H1 (cell line): ENCODE measurements at regions not wholly inside any gene's neighbourhood (a gene's known extent, or its start where the extent isn't known, plus 50 kb on each side); places are given as distances from the start of the nearest gene placed in this dataset.
A peak's percentile ranks its signal among the peaks of the same experiment; 100 is the strongest.

ENCODE experiments used
- CTCF ChIA-PET: fragments of 300-600 bp; sonication (Branson Sonifier 250); formaldehyde crosslinking; loops from one replicate; lab custom pipeline; 2021; ENCODE audit not compliant: partially characterized antibody; lab: Charles Lee
- POLR2A ChIA-PET: fragments of 300-600 bp; sonication (Branson Sonifier 250); formaldehyde crosslinking; loops from one replicate; lab custom pipeline; 2021; ENCODE audit warnings: inconsistent platforms; ENCODE audit not compliant: partially characterized antibody; lab: Charles Lee
- DNase-seq, 2 experiments: peaks; one replicate each; pipeline versions ENCODE4 v3.0.0 to v3.0.0-alpha.2; 2010 to 2022; ENCODE audit warnings: low spot score in 2 of 2, low read depth in 1 of 2, mixed read lengths in 1 of 2
- FAIRE-seq: peaks from 2 replicates; lab custom pipeline; 2011; peaks lifted over from hg19 to GRCh38; lab: Jason Lieb, UNC
- H2AFZ ChIP-seq: 2 replicates; pipeline ENCODE4 v1.8.1; 2012; ENCODE audit warnings: low read length, inconsistent platforms
- H2AK5ac ChIP-seq: 2 replicates; pipeline ENCODE4 v1.6.1; 2013; ENCODE audit warnings: low read depth, low read length
- H2BK120ac ChIP-seq: replicated peaks from 2 replicates; pipeline ENCODE3; 2013; ENCODE audit warnings: low read depth, low read length, inconsistent platforms
- H2BK12ac ChIP-seq: 2 replicates; pipeline ENCODE4 v1.6.1; 2013; ENCODE audit warnings: low read depth, low read length
- H2BK15ac ChIP-seq: 2 replicates; pipeline ENCODE4 v1.6.1; 2013; ENCODE audit warnings: low read length
- H2BK20ac ChIP-seq: 2 replicates; pipeline ENCODE4 v1.6.1; 2013; ENCODE audit warnings: low read length
- H2BK5ac ChIP-seq: 2 replicates; pipeline ENCODE4 v1.6.1; 2013; ENCODE audit warnings: low read depth, low read length
- H3K14ac ChIP-seq: 2 replicates; pipeline ENCODE4 v1.6.1; 2013; ENCODE audit warnings: inconsistent platforms; ENCODE audit not compliant: insufficient read length
- H3K18ac ChIP-seq: 2 replicates; pipeline ENCODE4 v1.6.1; 2013; ENCODE audit warnings: low read length; ENCODE audit errors: extremely low read depth
- H3K23ac ChIP-seq: 2 replicates; pipeline ENCODE4 v1.6.1; 2013; ENCODE audit warnings: inconsistent platforms; ENCODE audit not compliant: insufficient read length
- H3K23me2 ChIP-seq: 2 replicates; pipeline ENCODE4 v1.6.1; 2013; ENCODE audit warnings: low read depth, low read length
- H3K27ac ChIP-seq: 2 replicates; pipeline ENCODE4 v1.6.1; 2011; ENCODE audit warnings: low read depth, low read length, inconsistent platforms
- H3K27me3 ChIP-seq, 4 experiments: replicated peaks in 1 of 4; 1 replicate in 1 of 4; 2 replicates in 3 of 4; pipeline versions ENCODE4 v1.6.1 to v1.8.1; 2011 to 2013; ENCODE audit warnings: low read length in 3 of 4, mild to moderate bottlenecking in 3 of 4, inconsistent platforms in 2 of 4, mixed read lengths in 2 of 4, moderate library complexity in 1 of 4; ENCODE audit not compliant: control insufficient read depth in 3 of 4, insufficient read depth in 3 of 4; ENCODE audit errors: extremely low read depth in 1 of 4
- H3K36me3 ChIP-seq, 4 experiments: 2 replicates each; pipeline versions ENCODE4 v1.6.1 to v1.8.1; 2011 to 2013; ENCODE audit warnings: mild to moderate bottlenecking in 4 of 4, low read length in 3 of 4, moderate library complexity in 2 of 4, control low read depth in 1 of 4, inconsistent platforms in 1 of 4; ENCODE audit not compliant: insufficient read depth in 4 of 4, control insufficient read depth in 2 of 4
- H3K4ac ChIP-seq: replicated peaks from 2 replicates; pipeline ENCODE3; 2013; ENCODE audit warnings: low read length, low read depth, mixed read lengths, inconsistent platforms; ENCODE audit not compliant: insufficient read length
- H3K4me1 ChIP-seq, 4 experiments: replicated peaks in 1 of 4; 1 replicate in 1 of 4; 2 replicates in 3 of 4; pipeline versions ENCODE4 v1.6.1 to v1.8.1; 2011 to 2013; ENCODE audit warnings: low read length in 3 of 4, inconsistent platforms in 2 of 4, mixed read lengths in 1 of 4; ENCODE audit not compliant: insufficient read depth in 4 of 4, control insufficient read depth in 3 of 4
- H3K4me2 ChIP-seq, 2 experiments: 2 replicates each; pipeline versions ENCODE4 v1.6.1 to v1.8.1; 2011 to 2013; ENCODE audit warnings: low read depth in 2 of 2, low read length in 2 of 2, control low read depth in 1 of 2, inconsistent platforms in 1 of 2, mild to moderate bottlenecking in 1 of 2; ENCODE audit not compliant: insufficient read depth in 1 of 2
- H3K4me3 ChIP-seq, 4 experiments: fragments of 200-600, 300-600 bp in 1 of 4; sonication (generic), shearing (Covaris generic), sonication (Bioruptor Twin) in 1 of 4; 2 replicates each; pipeline versions ENCODE4 v1.5.1 to v1.8.1; 2011 to 2016; ENCODE audit warnings: low read length in 4 of 4, low read depth in 3 of 4, control low read depth in 2 of 4, inconsistent platforms in 2 of 4, mild to moderate bottlenecking in 2 of 4, mixed read lengths in 1 of 4, moderate library complexity in 1 of 4; ENCODE audit not compliant: insufficient read depth in 2 of 4; ENCODE audit errors: extremely low read depth in 1 of 4
- H3K56ac ChIP-seq: replicated peaks from 2 replicates; pipeline ENCODE3; 2013; ENCODE audit warnings: low read depth, mild to moderate bottlenecking, mixed read lengths, low read length, inconsistent platforms; ENCODE audit not compliant: insufficient read length
- H3K79me1 ChIP-seq: 2 replicates; pipeline ENCODE4 v1.6.1; 2013; ENCODE audit warnings: low read depth, low read length, control low read depth
- H3K79me2 ChIP-seq, 2 experiments: 2 replicates each; pipeline versions ENCODE4 v1.6.1 to v1.8.1; 2012 to 2013; ENCODE audit warnings: low read length in 2 of 2, mild to moderate bottlenecking in 2 of 2, inconsistent platforms in 1 of 2; ENCODE audit not compliant: insufficient read depth in 2 of 2, control insufficient read depth in 1 of 2
- H3K9ac ChIP-seq, 4 experiments: replicated peaks in 1 of 4; 1 replicate in 1 of 4; 2 replicates in 3 of 4; pipeline versions ENCODE4 v1.6.1 to v1.8.1; 2011 to 2013; ENCODE audit warnings: low read depth in 3 of 4, low read length in 3 of 4, control low read depth in 2 of 4, mild to moderate bottlenecking in 2 of 4, moderate library complexity in 2 of 4, inconsistent platforms in 1 of 4; ENCODE audit errors: extremely low read depth in 1 of 4
- H3K9me3 ChIP-seq, 2 experiments: 2 replicates each; pipeline versions ENCODE4 v1.6.1 to v1.8.1; 2012 to 2013; ENCODE audit warnings: mild to moderate bottlenecking in 2 of 2, moderate library complexity in 2 of 2, control low read depth in 1 of 2, inconsistent platforms in 1 of 2, low read depth in 1 of 2, low read length in 1 of 2, mixed read lengths in 1 of 2; ENCODE audit not compliant: insufficient read depth in 2 of 2
- H4K20me1 ChIP-seq, 2 experiments: replicated peaks in 1 of 2; 2 replicates each; pipeline versions ENCODE3 to v1.8.1; 2011 to 2013; ENCODE audit warnings: inconsistent platforms in 2 of 2, low read length in 2 of 2, mild to moderate bottlenecking in 1 of 2; ENCODE audit not compliant: insufficient read depth in 2 of 2, control insufficient read depth in 1 of 2
- H4K5ac ChIP-seq: 2 replicates; pipeline ENCODE4 v1.6.1; 2013; ENCODE audit warnings: low read length, low read depth, mixed read lengths, inconsistent platforms; ENCODE audit not compliant: insufficient read length
- H4K8ac ChIP-seq: 2 replicates; pipeline ENCODE4 v1.8.0; 2013; ENCODE audit warnings: mild to moderate bottlenecking, moderate library complexity, low read length, inconsistent platforms; ENCODE audit not compliant: insufficient read depth; ENCODE audit errors: extremely low read depth
- H4K91ac ChIP-seq: replicated peaks from 2 replicates; pipeline ENCODE3; 2013; ENCODE audit warnings: low read length, mixed read lengths, inconsistent platforms; ENCODE audit not compliant: insufficient read length
- BCL11A ChIP-seq, 2 experiments: IDR thresholded peaks; one replicate each; pipeline ENCODE4 v1.6.1; 2011; ENCODE audit warnings: low read depth in 2 of 2, low read length in 2 of 2, mild to moderate bottlenecking in 2 of 2
- CEBPB ChIP-seq: IDR thresholded peaks from 2 replicates; pipeline ENCODE4 v1.6.1; 2012; ENCODE audit warnings: low read depth, low read length
- EGR1 ChIP-seq: IDR thresholded peaks from 2 replicates; pipeline ENCODE4 v1.6.1; 2011; ENCODE audit warnings: low read depth, low read length, borderline replicate concordance
- FOSL1 ChIP-seq: IDR thresholded peaks from 2 replicates; pipeline ENCODE4 v1.6.1; 2011; ENCODE audit warnings: mild to moderate bottlenecking, low read depth, low read length, moderate library complexity; ENCODE audit not compliant: insufficient read depth
- JUN ChIP-seq: IDR thresholded peaks from 2 replicates; pipeline ENCODE4 v1.6.1; 2011; ENCODE audit warnings: low read depth, mild to moderate bottlenecking, improper control_type of control experiment, low read length
- MAFK ChIP-seq: IDR thresholded peaks from 2 replicates; pipeline ENCODE4 v1.6.1; 2012; ENCODE audit warnings: low read depth, mild to moderate bottlenecking, improper control_type of control experiment, low read length
- PHF8 ChIP-seq: fragments of 200-600 bp; sonication (generic); conservative IDR thresholded peaks from 2 replicates; pipeline ENCODE4 v1.7.1; 2012; ENCODE audit warnings: low read depth, mild to moderate bottlenecking, inconsistent platforms, low read length, moderate library complexity
- TAF7 ChIP-seq: optimal IDR thresholded peaks from 2 replicates; pipeline ENCODE3; 2011; ENCODE audit warnings: low read depth, mild to moderate bottlenecking, inconsistent platforms, low read length, moderate library complexity, borderline replicate concordance
- ZNF274 ChIP-seq: IDR thresholded peaks from 2 replicates; pipeline ENCODE4 v1.7.0; 2012; ENCODE audit warnings: low read length, borderline replicate concordance; ENCODE audit errors: extremely low read depth
- WGBS, 2 experiments: shearing (Covaris generic) in 1 of 2; methylation state at CpG; one replicate each; pipeline versions ENCODE4 v1.1.6 to v1.1.7; 2013 to 2015; ENCODE audit warnings: low lambda C conversion rate in 2 of 2, mixed read lengths in 2 of 2, inconsistent platforms in 1 of 2, low coverage in 1 of 2, missing lambda C conversion rate in 1 of 2; ENCODE audit not compliant: insufficient replicate concordance in 2 of 2, insufficient coverage in 1 of 2, insufficient read length in 1 of 2; ENCODE audit errors: extremely low coverage in 1 of 2, missing lambda C conversion rate in 1 of 2; 5-methylcytosine and 5-hydroxymethylcytosine counted together
- TF ChIP-seq, protein P1 (sequence below): IDR thresholded peaks from 2 replicates; pipeline ENCODE4 v1.6.1; 2012; ENCODE audit warnings: inconsistent platforms

DNA sequence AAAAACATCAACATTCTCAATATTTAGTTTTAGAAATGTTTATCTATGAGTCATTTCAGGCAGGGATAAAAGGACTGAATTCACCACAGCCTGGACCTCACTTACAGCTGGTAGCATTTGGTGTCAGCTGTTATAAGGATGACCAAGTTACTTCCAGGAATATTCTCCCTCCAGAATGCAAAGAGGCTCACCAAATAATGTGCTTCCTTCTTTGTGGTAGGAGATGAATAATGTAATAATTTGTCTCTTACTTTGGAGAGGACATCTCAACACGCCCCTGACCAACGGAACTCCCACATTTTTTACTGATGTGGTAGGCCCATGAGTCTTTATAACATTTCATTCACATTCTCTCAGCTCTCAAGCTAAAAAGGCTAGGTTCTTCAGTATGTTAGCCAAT lies 825.9 kb upstream of the GRAMD2B start:
- Histone ChIP-seq H3K18ac (no peak overlapping the region), H3K4me1 (no peaks in the 10 kb centered on the region), H2BK5ac (no peak overlapping the region), H3K27me3 (no peaks in the 10 kb centered on the region), H2AK5ac (no peak overlapping the region), H3K14ac (no peak overlapping the region), H3K79me1 (no peaks in the 10 kb centered on the region), H3K36me3 (no peaks in the 10 kb centered on the region), H2BK12ac (no peak overlapping the region), H3K23me2 (no peaks in the 10 kb centered on the region), H4K20me1 (no peaks in the 10 kb centered on the region), H3K4ac (no peak overlapping the region), H4K5ac (no peak overlapping the region), H3K56ac (no peak overlapping the region), H4K8ac (no peak overlapping the region), H3K9ac (no peak overlapping the region), H3K79me2 (no peaks in the 10 kb centered on the region), H3K4me3 (no peak overlapping the region), H3K23ac (no peak overlapping the region), H2BK15ac (no peak overlapping the region), H3K4me2 (no peak overlapping the region), H2BK20ac (no peak overlapping the region), H3K9me3 (no peaks in the 10 kb centered on the region), H2BK120ac (no peak overlapping the region), H2AFZ (0 out of 2 replicates have a peak overlapping the region, but pooled peaks have one; percentile 12), H4K91ac (no peak overlapping the region)
- no peak for FAIRE-seq
- 88% methylated on average over 2 of the region's 2 CpGs; no CpG with 5 or more reads in 1 of the 2 experiments for WGBS, 2 experiments
- POLR2A ChIA-PET = no interaction called here
- CTCF ChIA-PET = interaction anchor here (1.2 kb wide), 1 partner anchor 10 kb away, joined by 3 read pairs; no protein-coding TSS in a partner anchor
- no peak for DNase-seq
- TF ChIP-seq PHF8 (no peak), TAF7 (no peak), MAFK (no peak), BCL11A (IDR thresholded peaks at IDR 0.05; ENCODE audit: low read depth in 2 of 2, low read length in 2 of 2) (no peak), ZNF274 (no peak), CEBPB (no peak), FOSL1 (no peak), JUN (no peak), EGR1 (no peak)
- TF ChIP-seq, protein P1, sequence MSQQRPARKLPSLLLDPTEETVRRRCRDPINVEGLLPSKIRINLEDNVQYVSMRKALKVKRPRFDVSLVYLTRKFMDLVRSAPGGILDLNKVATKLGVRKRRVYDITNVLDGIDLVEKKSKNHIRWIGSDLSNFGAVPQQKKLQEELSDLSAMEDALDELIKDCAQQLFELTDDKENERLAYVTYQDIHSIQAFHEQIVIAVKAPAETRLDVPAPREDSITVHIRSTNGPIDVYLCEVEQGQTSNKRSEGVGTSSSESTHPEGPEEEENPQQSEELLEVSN = no peak
- TF ChIP-seq, all 59 proteins: peak for 0
- no peak overlapping the region for H3K27ac ChIP-seq
